ENCODE measurements at regions not wholly inside any gene's neighbourhood (a gene's known extent, or its start where the extent isn't known, plus 50 kb on each side); places are given as distances from the start of the nearest gene placed in this dataset.

DNA sequence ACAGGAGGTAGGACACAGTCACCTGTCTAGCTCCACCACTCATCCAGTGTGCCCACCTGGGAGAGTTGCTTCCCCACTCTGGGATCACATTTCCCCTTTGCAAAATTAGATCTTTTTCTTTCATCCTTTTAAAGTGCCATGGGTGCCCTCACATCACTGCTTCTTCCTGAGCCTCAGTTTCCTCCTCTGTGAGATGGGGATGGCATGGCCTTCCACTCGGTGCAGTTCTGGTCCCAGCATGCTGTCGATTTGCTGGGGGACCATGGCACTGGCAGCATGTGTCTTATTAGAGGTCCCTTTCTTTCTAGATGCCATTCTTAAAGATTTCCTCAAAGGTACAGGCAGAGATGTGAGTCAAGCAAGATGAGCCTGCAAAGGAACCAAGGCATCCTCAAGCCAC lies 158.3 kb upstream of the ZMIZ1 start:
- no peak for ATAC-seq
- WGBS (ENCODE audit: insufficient coverage, low coverage, low lambda C conversion rate, missing lambda C conversion rate): 100% methylated on average over 2 of the region's 2 CpGs

DNA sequence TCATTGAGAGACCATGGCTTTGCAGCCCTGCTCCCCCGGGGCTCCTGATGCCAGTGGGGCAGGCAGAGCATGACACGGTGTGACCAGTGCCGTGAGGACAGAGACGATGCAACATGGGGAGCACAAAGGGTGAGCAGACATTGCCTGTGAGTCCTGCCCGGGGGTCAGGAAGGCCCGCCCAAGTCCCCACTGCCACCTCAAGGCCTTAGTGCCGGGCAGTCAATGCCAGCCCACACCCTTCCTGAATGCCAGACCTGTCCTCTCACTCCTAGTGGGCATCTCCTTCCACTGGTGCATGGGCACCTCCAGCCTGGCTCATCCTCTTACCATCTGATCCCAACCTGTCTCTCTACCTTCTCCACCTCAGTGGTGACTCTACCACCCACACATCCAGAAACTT lies 157.9 kb upstream of the ZMIZ1 start:
- Histone ChIP-seq H3K36me3 (no peaks in the 10 kb centered on the region), H3K27me3 (no peaks in the 10 kb centered on the region), H3K4me1 (peaks cover 0 to 14% (median 6%) of the 10 kb centered on the region in 4 donors), H3K9me3 (no peaks in the 10 kb centered on the region), H3K27ac (no peak overlapping the region), H3K4me3 (no peak overlapping the region)
- ATAC-seq: no peak
- DNase-seq: no peak
- TF ChIP-seq, protein P1, sequence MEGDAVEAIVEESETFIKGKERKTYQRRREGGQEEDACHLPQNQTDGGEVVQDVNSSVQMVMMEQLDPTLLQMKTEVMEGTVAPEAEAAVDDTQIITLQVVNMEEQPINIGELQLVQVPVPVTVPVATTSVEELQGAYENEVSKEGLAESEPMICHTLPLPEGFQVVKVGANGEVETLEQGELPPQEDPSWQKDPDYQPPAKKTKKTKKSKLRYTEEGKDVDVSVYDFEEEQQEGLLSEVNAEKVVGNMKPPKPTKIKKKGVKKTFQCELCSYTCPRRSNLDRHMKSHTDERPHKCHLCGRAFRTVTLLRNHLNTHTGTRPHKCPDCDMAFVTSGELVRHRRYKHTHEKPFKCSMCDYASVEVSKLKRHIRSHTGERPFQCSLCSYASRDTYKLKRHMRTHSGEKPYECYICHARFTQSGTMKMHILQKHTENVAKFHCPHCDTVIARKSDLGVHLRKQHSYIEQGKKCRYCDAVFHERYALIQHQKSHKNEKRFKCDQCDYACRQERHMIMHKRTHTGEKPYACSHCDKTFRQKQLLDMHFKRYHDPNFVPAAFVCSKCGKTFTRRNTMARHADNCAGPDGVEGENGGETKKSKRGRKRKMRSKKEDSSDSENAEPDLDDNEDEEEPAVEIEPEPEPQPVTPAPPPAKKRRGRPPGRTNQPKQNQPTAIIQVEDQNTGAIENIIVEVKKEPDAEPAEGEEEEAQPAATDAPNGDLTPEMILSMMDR (IDR thresholded peaks at IDR 0.05): no peak
- no peak for TF ChIP-seq POLR2A (IDR thresholded peaks at IDR 0.05)
- WGBS (ENCODE audit: insufficient coverage, low coverage, low lambda C conversion rate, missing lambda C conversion rate): no CpG with 5 or more reads among the region's 7 CpGs
- intact Hi-C loops (cut with DNase I): no loop called here

More for the DNA sequence above, 158.3 kb upstream of the ZMIZ1 start:
- no peak for DNase-seq
- Histone ChIP-seq H3K9me3 (no peaks in the 10 kb centered on the region), H3K36me3 (no peaks in the 10 kb centered on the region), H3K27ac (no peak overlapping the region), H3K4me1 (peaks cover 0 to 14% (median 6%) of the 10 kb centered on the region in 4 donors), H3K27me3 (no peaks in the 10 kb centered on the region), H3K4me3 (no peak overlapping the region)
- intact Hi-C loops (cut with DNase I): no loop called here
- TF ChIP-seq POLR2A (IDR thresholded peaks at IDR 0.05): no peak
- TF ChIP-seq, protein P1 (IDR thresholded peaks at IDR 0.05): no peak

DNA sequence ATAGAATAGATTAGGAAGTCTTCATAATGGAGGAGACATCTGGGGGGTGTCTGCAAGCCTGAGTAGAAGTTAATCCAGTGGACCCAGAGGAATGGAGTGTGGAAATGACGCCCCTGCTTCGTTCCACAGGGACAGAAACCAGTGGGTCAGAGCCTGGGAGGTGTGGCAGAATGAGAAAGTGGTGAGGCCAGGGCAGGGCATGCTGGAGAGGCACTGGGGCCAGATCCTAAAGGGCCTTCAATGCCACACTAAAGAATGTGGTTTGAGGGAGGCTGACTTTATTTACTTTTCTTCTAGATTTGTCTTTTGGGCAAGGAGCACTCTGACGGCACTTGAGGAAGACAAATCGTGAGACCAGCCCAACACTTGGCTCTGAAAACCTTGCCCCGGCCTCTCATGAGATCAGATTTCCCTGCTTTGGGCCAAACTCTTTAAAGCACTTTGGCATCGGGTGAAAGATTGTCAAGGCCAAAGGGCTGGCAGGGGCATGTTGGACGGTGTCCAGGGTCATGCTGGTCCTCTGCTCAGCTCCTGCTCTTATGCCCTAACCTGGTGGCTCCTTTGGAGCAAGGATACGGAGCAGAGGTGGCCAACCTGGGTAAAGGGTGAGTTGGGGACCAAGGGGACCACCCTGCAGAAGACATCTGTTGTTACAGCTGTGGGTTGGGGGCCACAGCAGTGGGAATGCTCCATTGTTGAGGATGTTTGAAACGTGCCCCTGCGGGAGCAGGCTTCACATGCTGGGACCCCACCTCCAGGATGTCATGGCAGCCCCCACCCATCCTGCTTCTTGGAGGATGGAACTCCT lies 157.0 kb upstream of the ZMIZ1 start:
- no peak for TF ChIP-seq POLR2A (IDR thresholded peaks at IDR 0.05)
- TF ChIP-seq, protein P1 (IDR thresholded peaks at IDR 0.05): no peak
- H3K36me3 ChIP-seq: no peaks in the 10 kb centered on the region
- H3K27ac ChIP-seq: no peak overlapping the region
- peak; percentile 56 to 78 (median 77) for DNase-seq
- intact Hi-C loops (cut with DNase I): no loop called here
- H3K4me1 ChIP-seq: peaks cover 0 to 14% (median 6%) of the 10 kb centered on the region in 4 donors
- no peak overlapping the region for H3K4me3 ChIP-seq
- no peaks in the 10 kb centered on the region for H3K9me3 ChIP-seq
- peak; percentile 68 to 80 (median 74) for ATAC-seq
- H3K27me3 ChIP-seq: no peaks in the 10 kb centered on the region
- 46% methylated on average over 8 of the region's 10 CpGs for WGBS (ENCODE audit: insufficient coverage, low coverage, low lambda C conversion rate, missing lambda C conversion rate)

DNA sequence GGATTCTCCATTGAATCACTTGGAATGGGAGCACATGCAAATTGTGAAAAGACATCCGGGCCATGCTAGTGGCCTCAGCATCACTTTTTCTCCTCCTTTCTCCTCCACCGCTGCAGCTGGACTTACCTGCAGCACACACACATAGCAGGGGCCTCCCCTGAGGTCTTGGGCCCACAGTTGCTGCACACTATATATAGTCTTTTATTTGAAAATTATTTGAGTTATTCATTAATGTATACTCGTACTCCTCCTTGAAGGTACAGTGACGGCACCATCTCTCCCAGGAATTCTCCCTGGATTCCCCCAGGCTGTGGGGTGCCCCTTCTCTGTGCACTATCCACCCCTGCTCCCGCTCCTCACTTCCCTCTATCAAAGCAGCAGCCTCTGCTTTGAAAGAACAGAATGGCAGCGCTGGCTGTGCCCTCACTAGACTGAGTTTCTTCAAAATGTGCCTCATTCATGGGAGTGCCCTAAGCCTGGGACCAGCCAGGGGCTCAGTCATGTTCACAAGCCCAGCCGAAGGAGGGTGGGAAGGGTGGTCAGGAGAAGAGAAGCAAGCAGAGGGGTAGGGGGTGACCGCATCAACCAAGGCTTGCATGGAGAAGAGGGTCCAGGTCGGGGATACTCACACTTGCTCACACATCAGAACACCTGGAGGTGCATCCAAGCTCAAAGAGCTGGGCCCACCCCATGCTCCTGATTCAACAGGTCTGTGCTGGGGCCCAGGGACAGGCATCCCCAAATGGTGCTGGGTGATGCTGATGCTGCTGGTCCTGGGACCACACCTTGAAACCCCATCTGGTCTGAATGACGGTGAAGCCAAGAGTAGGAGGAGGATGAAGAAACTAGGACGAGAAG lies 156.2 kb upstream of the ZMIZ1 start:
- no peaks in the 10 kb centered on the region for H3K27me3 ChIP-seq
- no peaks in the 10 kb centered on the region for H3K36me3 ChIP-seq
- H3K4me3 ChIP-seq: no peak overlapping the region
- ATAC-seq (no peak), DNase-seq (peak in 1 of 3 donors; percentile 31)
- no peaks in the 10 kb centered on the region for H3K9me3 ChIP-seq
- WGBS (ENCODE audit: insufficient coverage, low coverage, low lambda C conversion rate, missing lambda C conversion rate): 84% methylated on average over 8 of the region's 11 CpGs
- intact Hi-C loops (cut with DNase I): no loop called here
- peaks cover 0 to 14% (median 6%) of the 10 kb centered on the region in 4 donors for H3K4me1 ChIP-seq
- no peak overlapping the region for H3K27ac ChIP-seq
- TF ChIP-seq POLR2A (IDR thresholded peaks at IDR 0.05): no peak
- TF ChIP-seq, protein P1 (IDR thresholded peaks at IDR 0.05): no peak

All from right lobe of liver (tissue), 6 donors.